ENCODE measurements at regions not wholly inside any gene's neighbourhood (a gene's known extent, or its start where the extent isn't known, plus 50 kb on each side); places are given as distances from the start of the nearest gene placed in this dataset.
"Not testable (repeated sequence)": the region's sequence is repeated elsewhere in the genome, so short reads cannot be mapped to it uniquely, and the experiment has no call there.

DNA sequence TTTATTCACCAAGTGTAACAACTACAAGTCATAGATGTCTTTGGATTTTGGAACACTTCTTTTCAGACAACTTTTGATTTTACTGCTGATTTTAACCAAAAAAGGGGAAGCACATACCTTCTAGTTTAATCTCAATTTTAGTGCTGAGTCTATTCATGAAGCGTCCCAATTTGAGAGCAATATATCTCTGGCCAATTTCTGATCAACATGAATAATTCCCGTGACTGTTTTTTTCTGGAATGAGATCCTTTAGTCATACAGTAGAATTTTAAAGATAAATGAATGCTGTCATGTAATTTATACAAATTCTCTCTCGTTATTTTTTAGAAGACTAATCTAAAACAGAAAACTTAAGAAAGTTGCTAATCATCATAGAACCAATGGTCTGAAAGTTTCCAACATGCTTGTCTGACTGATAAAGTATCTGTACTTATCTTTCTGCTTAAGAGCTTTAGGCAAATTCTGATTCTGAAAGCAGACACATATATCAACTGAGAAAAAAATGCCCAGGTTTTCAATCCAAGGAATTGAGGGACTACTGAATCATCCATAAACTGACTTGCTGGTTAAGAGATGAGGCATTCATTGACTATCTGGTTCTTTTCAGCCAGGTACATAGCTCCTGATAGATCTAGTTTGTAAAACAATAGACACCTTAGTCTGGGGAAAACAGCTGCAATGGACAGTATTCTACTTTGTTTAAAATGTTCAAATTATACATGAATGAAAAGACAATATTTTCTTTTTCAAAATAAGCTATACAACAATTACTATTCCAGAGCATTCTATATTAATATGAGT, 657.5 kb downstream of the RFPL4B start:
- DNase-seq = no peak

- no peak for DNase-seq
Measured at GRCh38 chr6:113006494-113006893, 659.4 kb downstream of the RFPL4B start.

GRCh38 chr6:113009682-113010081, 662.6 kb downstream of the RFPL4B start:
- peak; percentile 62 for DNase-seq

- no peak for DNase-seq
Measured at GRCh38 chr6:113010196-113010989, 663.3 kb downstream of the RFPL4B start.

DNA sequence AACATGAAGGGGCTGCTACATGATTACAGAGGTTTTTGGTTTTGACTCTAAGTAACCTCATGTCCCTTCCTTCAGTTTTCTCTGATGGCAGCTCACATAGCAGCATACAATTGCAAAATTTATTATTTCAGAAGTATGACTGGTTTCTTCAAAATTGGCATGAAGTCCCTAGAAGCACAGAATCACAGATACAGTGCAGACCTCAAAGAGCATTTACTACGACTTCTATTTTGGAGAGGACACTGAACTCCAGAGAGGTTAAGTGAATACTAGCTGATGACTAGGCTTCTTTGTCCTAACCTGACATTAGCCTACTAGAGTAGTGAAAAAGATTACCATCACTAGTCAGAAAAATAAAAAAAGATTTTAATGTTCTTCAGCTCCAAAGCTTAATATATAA, 664.3 kb downstream of the RFPL4B start:
- no peak for DNase-seq

DNA sequence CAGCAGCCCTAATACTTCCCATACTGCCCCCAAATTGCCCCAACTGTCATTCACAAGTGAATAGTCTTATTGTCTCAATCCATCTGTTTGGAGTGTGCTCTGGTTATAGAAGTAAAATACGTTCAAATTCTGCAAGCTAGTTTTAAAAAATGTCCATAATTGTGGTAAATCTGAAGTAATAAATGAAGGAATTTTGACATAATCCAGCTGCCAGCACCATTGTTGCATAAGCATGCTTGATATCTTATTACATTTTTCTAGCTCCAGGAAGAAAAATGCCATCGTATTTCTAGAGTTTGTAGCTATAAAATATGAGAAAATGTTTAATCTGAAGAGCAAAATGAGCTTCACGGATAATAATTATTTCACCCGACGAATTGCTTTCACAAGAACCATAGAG, 664.7 kb downstream of the RFPL4B start:
- DNase-seq = peak; percentile 25

GRCh38 chr6:113015249-113015648, 668.1 kb downstream of the RFPL4B start:
- DNase-seq = peak; percentile 71

GRCh38 chr6:113017353-113017752, 670.2 kb downstream of the RFPL4B start:
- no peak for DNase-seq

GRCh38 chr6:113018351-113019151, 671.4 kb downstream of the RFPL4B start:
- peak; percentile 81 for DNase-seq

- DNase-seq = no peak
Measured at GRCh38 chr6:113019176-113019575, 672.0 kb downstream of the RFPL4B start.

DNA sequence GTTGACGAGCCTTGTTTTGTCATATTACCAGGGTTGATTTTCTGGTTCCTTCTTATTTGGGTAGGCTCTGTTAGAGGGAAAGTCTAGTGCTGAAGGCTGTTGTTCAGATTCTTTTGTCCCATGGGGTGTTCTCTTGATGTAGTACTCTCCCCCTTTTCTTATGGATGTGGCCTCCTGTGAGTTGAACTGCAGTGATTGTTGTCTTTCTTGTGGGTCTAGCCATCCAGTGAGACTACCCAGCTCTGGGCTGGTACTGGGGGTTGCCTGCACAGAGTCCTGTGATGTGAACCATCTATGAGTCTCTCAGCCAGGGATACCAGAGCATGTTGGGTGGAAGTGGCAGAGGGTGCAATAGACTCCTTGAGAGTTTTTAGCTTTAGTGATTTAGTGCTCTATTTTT, 680.6 kb downstream of the RFPL4B start:
- DNase-seq = no peak

DNA sequence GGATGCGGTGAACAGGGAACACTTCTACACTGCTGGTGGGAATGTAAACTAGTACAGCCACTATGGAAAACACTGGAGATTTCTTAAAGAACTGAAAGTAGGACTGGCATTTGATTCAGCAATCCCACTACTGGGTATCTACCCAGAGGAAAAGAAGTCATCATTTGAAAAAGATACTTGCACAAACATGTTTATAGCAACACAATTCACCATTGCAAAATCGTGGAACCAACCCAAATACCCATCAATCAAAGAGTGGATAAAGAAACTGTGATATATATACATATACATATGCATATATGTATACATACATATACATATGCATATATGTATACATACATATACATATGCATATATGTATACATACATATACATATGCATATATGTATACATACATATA, 682.0 kb downstream of the RFPL4B start:
- DNase-seq = not testable (repeated sequence)

DNA sequence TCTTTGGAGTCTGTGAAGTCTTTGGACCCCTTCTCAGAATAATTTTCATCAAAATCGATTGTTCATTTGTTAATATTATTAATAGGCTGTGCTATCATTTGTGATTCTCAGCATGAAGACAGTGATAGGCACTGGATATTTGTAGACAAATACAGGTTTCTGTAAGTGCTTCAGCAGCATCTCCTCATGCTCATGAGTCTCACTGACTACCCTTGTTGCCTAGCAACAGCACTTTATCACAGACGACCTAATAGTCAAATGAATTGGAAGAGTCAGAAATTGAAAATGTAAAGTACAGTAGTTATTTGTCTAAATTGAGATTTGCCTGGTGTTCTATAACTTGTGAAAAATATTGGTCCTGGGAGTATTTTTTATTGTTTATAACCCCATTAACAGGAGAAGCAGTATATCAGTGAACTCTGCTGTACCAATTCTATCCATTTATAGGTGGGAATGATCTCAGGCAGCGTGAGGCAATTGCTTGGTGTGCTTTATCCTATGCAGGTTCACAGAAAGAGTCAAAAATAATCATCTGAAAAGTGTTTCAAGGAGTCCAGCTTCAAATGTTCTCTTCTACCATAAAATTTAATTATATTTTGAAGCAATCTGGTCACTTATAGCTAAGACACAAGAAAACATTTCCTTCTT, 684.6 kb downstream of the RFPL4B start:
- no peak for DNase-seq

- DNase-seq = no peak
Measured at GRCh38 chr6:113039005-113039404, 691.9 kb downstream of the RFPL4B start.

DNA sequence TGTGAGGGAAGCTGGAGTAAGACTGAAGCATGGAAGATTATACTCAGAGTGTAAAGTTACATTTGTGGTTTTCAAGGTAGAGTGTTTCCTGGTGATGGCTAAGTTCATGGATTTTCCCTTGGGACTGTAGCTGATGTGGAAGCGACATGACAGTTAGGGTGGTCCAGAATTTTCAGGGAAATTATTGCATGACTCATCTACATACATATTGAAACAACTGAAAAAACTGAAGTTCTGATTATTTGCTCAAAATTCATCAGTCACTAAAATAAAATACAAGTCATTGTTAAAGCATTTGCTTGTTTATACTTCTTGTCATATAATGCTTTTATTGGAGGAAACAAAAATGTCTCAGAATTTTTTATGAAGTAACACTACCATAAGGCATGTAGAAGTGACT, 700.0 kb downstream of the RFPL4B start:
- DNase-seq = peak; percentile 88

- peak; percentile 51 for DNase-seq
Measured at GRCh38 chr6:113047932-113048331, 700.8 kb downstream of the RFPL4B start.

GRCh38 chr6:113048741-113049140, 701.6 kb downstream of the RFPL4B start:
- DNase-seq = peak; percentile 27

GRCh38 chr6:113049190-113049589, 702.1 kb downstream of the RFPL4B start:
- peak; percentile 27 for DNase-seq

GRCh38 chr6:113050010-113050858, 703.1 kb downstream of the RFPL4B start:
- DNase-seq = peak; percentile 62

GRCh38 chr6:113050979-113051378, 703.8 kb downstream of the RFPL4B start:
- no peak for DNase-seq

DNA sequence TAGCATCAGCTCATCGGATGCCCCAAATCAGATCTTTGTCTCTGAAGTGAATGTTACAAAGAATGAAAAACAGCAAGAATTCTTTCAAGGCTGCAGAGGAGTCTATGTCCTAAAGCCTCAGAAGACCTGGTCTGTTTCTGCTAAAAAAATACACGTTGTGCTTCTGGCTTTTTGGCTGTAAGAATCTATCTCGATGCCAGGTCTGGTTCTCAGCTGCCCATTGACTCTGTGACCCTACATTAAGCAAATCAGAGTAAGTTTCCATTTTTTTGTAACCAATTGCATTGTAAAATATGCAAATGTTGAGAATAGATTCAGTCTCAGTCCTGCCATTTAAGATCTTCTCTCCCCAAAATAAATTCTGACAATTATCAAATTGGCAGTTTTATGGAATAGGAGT, 705.4 kb downstream of the RFPL4B start:
- DNase-seq = no peak

GRCh38 chr6:113055061-113055460, 707.9 kb downstream of the RFPL4B start:
- DNase-seq = peak; percentile 31
